HepG2 (cell line): ENCODE measurements at regions not wholly inside any gene's neighbourhood (a gene's known extent, or its start where the extent isn't known, plus 50 kb on each side); places are given as distances from the start of the nearest gene placed in this dataset.

Experiments used
- BORCS8-MEF2B ChIP-seq: sonication (generic); formaldehyde crosslinking; IDR thresholded peaks from 2 replicates; pipeline ENCODE4 v1.8.0; 2022; ENCODE audit warnings: mild to moderate bottlenecking, missing genetic modification reagents
- CHCHD3 ChIP-seq: sonication (generic); formaldehyde crosslinking; IDR thresholded peaks from 2 replicates; pipeline ENCODE4 v1.8.0; 2022; ENCODE audit warnings: mild to moderate bottlenecking, missing genetic modification reagents, moderate library complexity
- HDAC1 ChIP-seq: sonication (generic); formaldehyde crosslinking; IDR thresholded peaks from 2 replicates; pipeline ENCODE4 v1.5.1; 2020; ENCODE audit warnings: mild to moderate bottlenecking, missing genetic modification reagents
- PTBP1 ChIP-seq: fragments of 200-400 bp; formaldehyde crosslinking; IDR thresholded peaks from 2 replicates; pipeline ENCODE4 v1.6.1; 2018; ENCODE audit warnings: low read length, low read depth; ENCODE audit not compliant: poor library complexity, severe bottlenecking
- SRSF4 ChIP-seq: fragments of 200-400 bp; formaldehyde crosslinking; IDR thresholded peaks from one replicate; pipeline ENCODE4 v1.6.1; 2018; ENCODE audit warnings: mild to moderate bottlenecking, low read depth, low read length, moderate library complexity; ENCODE audit not compliant: poor library complexity, severe bottlenecking
- TARDBP ChIP-seq: sonication (generic); formaldehyde crosslinking; IDR thresholded peaks from 2 replicates; pipeline ENCODE4 v1.8.0; 2022; ENCODE audit warnings: mild to moderate bottlenecking, missing genetic modification reagents
- ZHX2 ChIP-seq, 2 experiments: sonication (generic) in 1 of 2; formaldehyde crosslinking in 1 of 2; IDR thresholded peaks; 2 replicates each; pipeline versions ENCODE4 v1.6.1 to v1.9.0; 2014 to 2022; ENCODE audit warnings: antibody characterized with exemption in 1 of 2, borderline replicate concordance in 1 of 2, inconsistent platforms in 1 of 2, low read depth in 1 of 2, missing genetic modification reagents in 1 of 2
- ZNF253 ChIP-seq: sonication (generic); formaldehyde crosslinking; IDR thresholded peaks from 2 replicates; pipeline ENCODE4 v1.8.0; 2022; ENCODE audit warnings: mild to moderate bottlenecking, missing genetic modification reagents, borderline replicate concordance
- ZNF33B ChIP-seq: sonication (generic); formaldehyde crosslinking; IDR thresholded peaks from 2 replicates; pipeline ENCODE4 v1.5.1; 2020; ENCODE audit warnings: mild to moderate bottlenecking, missing genetic modification reagents
- ZNF44 ChIP-seq: sonication (generic); formaldehyde crosslinking; IDR thresholded peaks from 2 replicates; pipeline ENCODE4 v1.5.1; 2020; ENCODE audit warnings: mild to moderate bottlenecking, missing genetic modification reagents
- ZNF547 ChIP-seq: sonication (generic); formaldehyde crosslinking; IDR thresholded peaks from 2 replicates; pipeline ENCODE4 v1.5.1; 2020; ENCODE audit warnings: mild to moderate bottlenecking, missing genetic modification reagents
- ZZZ3 ChIP-seq: sonication (generic); formaldehyde crosslinking; IDR thresholded peaks from 2 replicates; pipeline ENCODE4 v1.4.0; 2020; ENCODE audit warnings: missing genetic modification reagents, mild to moderate bottlenecking, borderline replicate concordance
- TF ChIP-seq, protein P1 (sequence below): sonication (generic); formaldehyde crosslinking; IDR thresholded peaks from 2 replicates; pipeline ENCODE4 v1.5.0; 2020; ENCODE audit warnings: mild to moderate bottlenecking, missing genetic modification reagents, borderline replicate concordance

GRCh38 chr13:88014527-88014926 is 343.4 kb downstream of the SLITRK5 start (continued):
- TF ChIP-seq, protein P1, sequence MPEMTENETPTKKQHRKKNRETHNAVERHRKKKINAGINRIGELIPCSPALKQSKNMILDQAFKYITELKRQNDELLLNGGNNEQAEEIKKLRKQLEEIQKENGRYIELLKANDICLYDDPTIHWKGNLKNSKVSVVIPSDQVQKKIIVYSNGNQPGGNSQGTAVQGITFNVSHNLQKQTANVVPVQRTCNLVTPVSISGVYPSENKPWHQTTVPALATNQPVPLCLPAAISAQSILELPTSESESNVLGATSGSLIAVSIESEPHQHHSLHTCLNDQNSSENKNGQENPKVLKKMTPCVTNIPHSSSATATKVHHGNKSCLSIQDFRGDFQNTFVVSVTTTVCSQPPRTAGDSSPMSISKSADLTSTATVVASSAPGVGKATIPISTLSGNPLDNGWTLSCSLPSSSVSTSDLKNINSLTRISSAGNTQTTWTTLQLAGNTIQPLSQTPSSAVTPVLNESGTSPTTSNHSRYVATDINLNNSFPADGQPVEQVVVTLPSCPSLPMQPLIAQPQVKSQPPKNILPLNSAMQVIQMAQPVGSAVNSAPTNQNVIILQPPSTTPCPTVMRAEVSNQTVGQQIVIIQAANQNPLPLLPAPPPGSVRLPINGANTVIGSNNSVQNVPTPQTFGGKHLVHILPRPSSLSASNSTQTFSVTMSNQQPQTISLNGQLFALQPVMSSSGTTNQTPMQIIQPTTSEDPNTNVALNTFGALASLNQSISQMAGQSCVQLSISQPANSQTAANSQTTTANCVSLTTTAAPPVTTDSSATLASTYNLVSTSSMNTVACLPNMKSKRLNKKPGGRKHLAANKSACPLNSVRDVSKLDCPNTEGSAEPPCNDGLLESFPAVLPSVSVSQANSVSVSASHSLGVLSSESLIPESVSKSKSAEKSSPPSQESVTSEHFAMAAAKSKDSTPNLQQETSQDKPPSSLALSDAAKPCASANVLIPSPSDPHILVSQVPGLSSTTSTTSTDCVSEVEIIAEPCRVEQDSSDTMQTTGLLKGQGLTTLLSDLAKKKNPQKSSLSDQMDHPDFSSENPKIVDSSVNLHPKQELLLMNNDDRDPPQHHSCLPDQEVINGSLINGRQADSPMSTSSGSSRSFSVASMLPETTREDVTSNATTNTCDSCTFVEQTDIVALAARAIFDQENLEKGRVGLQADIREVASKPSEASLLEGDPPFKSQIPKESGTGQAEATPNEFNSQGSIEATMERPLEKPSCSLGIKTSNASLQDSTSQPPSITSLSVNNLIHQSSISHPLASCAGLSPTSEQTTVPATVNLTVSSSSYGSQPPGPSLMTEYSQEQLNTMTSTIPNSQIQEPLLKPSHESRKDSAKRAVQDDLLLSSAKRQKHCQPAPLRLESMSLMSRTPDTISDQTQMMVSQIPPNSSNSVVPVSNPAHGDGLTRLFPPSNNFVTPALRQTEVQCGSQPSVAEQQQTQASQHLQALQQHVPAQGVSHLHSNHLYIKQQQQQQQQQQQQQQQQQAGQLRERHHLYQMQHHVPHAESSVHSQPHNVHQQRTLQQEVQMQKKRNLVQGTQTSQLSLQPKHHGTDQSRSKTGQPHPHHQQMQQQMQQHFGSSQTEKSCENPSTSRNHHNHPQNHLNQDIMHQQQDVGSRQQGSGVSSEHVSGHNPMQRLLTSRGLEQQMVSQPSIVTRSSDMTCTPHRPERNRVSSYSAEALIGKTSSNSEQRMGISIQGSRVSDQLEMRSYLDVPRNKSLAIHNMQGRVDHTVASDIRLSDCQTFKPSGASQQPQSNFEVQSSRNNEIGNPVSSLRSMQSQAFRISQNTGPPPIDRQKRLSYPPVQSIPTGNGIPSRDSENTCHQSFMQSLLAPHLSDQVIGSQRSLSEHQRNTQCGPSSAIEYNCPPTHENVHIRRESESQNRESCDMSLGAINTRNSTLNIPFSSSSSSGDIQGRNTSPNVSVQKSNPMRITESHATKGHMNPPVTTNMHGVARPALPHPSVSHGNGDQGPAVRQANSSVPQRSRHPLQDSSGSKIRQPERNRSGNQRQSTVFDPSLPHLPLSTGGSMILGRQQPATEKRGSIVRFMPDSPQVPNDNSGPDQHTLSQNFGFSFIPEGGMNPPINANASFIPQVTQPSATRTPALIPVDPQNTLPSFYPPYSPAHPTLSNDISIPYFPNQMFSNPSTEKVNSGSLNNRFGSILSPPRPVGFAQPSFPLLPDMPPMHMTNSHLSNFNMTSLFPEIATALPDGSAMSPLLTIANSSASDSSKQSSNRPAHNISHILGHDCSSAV (CRISPR knock-in tag) = no peak
- TF ChIP-seq CHCHD3 (no peak), PTBP1 (no peak), TARDBP (CRISPR knock-in tag) (no peak), ZZZ3 (CRISPR knock-in tag) (no peak), ZHX2 (IDR thresholded peaks at IDR 0.05; ENCODE audit: low read depth) (no peak), ZHX2 (CRISPR knock-in tag; IDR thresholded peaks at IDR 0.05; ENCODE audit: borderline replicate concordance) (no peak), ZNF44 (no peak), ZNF33B (CRISPR knock-in tag) (no peak), BORCS8-MEF2B (CRISPR knock-in tag) (no peak), ZNF547 (CRISPR knock-in tag) (no peak), SRSF4 (no peak), ZNF253 (CRISPR knock-in tag) (no peak), HDAC1 (CRISPR knock-in tag) (no peak)
